ENCODE measurements at regions not wholly inside any gene's neighbourhood (a gene's known extent, or its start where the extent isn't known, plus 50 kb on each side); places are given as distances from the start of the nearest gene placed in this dataset.

DNA sequence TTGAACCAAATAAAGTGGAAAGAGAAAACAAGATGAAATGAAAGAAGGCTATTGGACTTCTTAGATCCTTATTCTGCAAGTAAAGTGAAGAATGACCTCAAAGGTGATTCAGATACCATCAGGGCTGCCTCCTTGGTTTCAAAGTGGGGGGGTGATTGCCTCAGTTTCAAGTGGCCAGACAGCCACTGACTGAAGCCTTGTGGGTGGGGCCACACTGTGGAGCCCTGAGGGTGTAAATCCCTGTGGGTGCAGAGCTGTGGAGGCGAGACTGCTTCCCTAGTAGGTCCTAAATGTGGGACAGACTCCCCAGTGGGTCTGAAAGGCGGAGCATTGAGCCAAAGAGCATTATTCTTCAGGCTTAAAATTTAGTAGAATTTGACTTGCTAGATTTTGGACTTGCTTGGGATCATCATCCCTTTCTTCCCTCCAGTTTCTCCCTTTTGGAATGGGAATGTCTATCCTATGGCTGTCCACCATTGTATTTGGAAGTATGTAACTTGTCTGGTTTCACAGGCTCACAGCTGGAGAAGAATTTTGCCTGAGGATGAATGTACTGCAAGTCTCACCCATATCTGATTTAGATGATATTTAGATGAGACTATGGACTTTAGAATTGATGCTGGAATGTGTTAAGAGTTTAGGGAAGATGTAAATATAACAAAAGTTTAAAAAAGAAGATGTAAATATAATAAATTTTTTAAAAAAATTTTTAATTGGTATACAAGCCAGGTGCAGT lies 71.6 kb upstream of the SOX13 start:
- Histone ChIP-seq H3K23ac (ENCODE audit: low read length) (no peak overlapping the region), H3K18ac (ENCODE audit: low read length) (no peak overlapping the region), H2AK5ac (ENCODE audit: low read length) (no peak overlapping the region), H3K4ac (ENCODE audit: low read depth, low read length) (peak overlapping the region; percentile 60), H3K4me1 (ENCODE audit: control insufficient read depth in 1 of 2, insufficient read depth in 2 of 2, low read length in 2 of 2) (peaks cover 13 to 29% of the 10 kb centered on the region in 2 experiments), H4K91ac (ENCODE audit: low read depth, low read length) (peak overlapping the region; percentile 90), H3K27ac (ENCODE audit: low read depth, low read length) (peak overlapping the region; percentile 96), H3K27me3 (ENCODE audit: insufficient read depth, low read length) (no peaks in the 10 kb centered on the region), H3K9ac (ENCODE audit: low read length) (no peak overlapping the region), H2BK12ac (ENCODE audit: low read length) (peak overlapping the region; percentile 93), H3K14ac (ENCODE audit: low read length) (peak overlapping the region; percentile 70), H3K36me3 (ENCODE audit: control insufficient read depth in 1 of 2, insufficient read depth in 2 of 2, low read length in 2 of 2) (no peaks in the 10 kb centered on the region), H3K9me3 (ENCODE audit: insufficient read depth, low read depth, low read length) (no peaks in the 10 kb centered on the region), H3K4me3 (ENCODE audit: low read depth, low read length) (no peak overlapping the region), H3K4me2 (ENCODE audit: low read length) (peak overlapping the region; percentile 28), H2BK120ac (ENCODE audit: insufficient read depth, low read length, poor library complexity) (peak overlapping the region; percentile 91), H3K79me2 (ENCODE audit: control insufficient read depth, insufficient read depth, low read length, poor library complexity) (peaks cover 2% of the 10 kb centered on the region), H3K79me1 (ENCODE audit: low read length) (peaks cover 30% of the 10 kb centered on the region), H2BK5ac (ENCODE audit: low read depth, low read length, poor library complexity) (peak overlapping the region; percentile 98), H4K8ac (ENCODE audit: low read depth, low read length) (peak overlapping the region; percentile 80), H2AFZ (ENCODE audit: insufficient read depth, low read length, poor library complexity) (peak overlapping the region; percentile 66), H4K12ac (ENCODE audit: low read depth, low read length) (no peak overlapping the region)
- peak; percentile 81 to 98 for DNase-seq
- WGBS (ENCODE audit: extremely low coverage, insufficient coverage, insufficient read length): no CpG with 5 or more reads among the region's 2 CpGs

DNA sequence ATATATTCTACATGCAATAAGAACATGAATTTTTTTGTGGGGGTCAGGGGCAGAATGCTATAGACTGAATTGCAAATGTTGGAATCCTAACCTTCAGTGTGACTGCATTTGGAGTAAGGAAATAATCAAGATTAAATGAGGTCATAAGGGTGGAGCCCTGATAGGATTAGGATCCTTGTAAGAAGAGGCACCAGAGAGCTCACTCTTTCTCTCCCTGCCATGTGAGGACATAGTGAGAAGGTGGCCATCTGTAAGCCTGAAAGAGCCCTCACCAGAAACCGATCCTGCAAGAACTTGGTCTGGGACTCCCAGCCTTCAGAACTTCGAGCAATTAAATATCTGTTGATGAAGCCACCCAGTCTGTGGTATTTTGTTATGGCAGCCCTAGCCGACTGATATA lies 70.3 kb upstream of the SOX13 start:
- no peak overlapping the region for H3K23ac ChIP-seq (ENCODE audit: low read length)
- H3K18ac ChIP-seq (ENCODE audit: low read length): peak overlapping the region; percentile 14
- H2AFZ ChIP-seq (ENCODE audit: insufficient read depth, low read length, poor library complexity): no peak overlapping the region
- peaks cover 2% of the 10 kb centered on the region for H3K79me2 ChIP-seq (ENCODE audit: control insufficient read depth, insufficient read depth, low read length, poor library complexity)
- peaks cover 10 to 17% of the 10 kb centered on the region in 2 experiments for H3K4me1 ChIP-seq (ENCODE audit: control insufficient read depth in 1 of 2, insufficient read depth in 2 of 2, low read length in 2 of 2)
- peak overlapping the region; percentile 82 for H4K8ac ChIP-seq (ENCODE audit: low read depth, low read length)
- H3K9ac ChIP-seq (ENCODE audit: low read length): no peak overlapping the region
- H3K27me3 ChIP-seq (ENCODE audit: insufficient read depth, low read length): no peaks in the 10 kb centered on the region
- peak overlapping the region; percentile 98 for H2BK12ac ChIP-seq (ENCODE audit: low read length)
- no CpG with 5 or more reads among the region's 3 CpGs for WGBS (ENCODE audit: extremely low coverage, insufficient coverage, insufficient read length)
- H3K36me3 ChIP-seq (ENCODE audit: control insufficient read depth in 1 of 2, insufficient read depth in 2 of 2, low read length in 2 of 2): no peaks in the 10 kb centered on the region
- H4K12ac ChIP-seq (ENCODE audit: low read depth, low read length): no peak overlapping the region
- DNase-seq: peak in 1 of 2 donors; percentile 8
- H3K79me1 ChIP-seq (ENCODE audit: low read length): peaks cover 19% of the 10 kb centered on the region
- no peak overlapping the region for H3K4me2 ChIP-seq (ENCODE audit: low read length)
- H2BK5ac ChIP-seq (ENCODE audit: low read depth, low read length, poor library complexity): peak overlapping the region; percentile 50
- H3K4ac ChIP-seq (ENCODE audit: low read depth, low read length): peak overlapping the region; percentile 58
- H3K4me3 ChIP-seq (ENCODE audit: low read depth, low read length): no peak overlapping the region
- H4K91ac ChIP-seq (ENCODE audit: low read depth, low read length): peak overlapping the region; percentile 87
- no peaks in the 10 kb centered on the region for H3K9me3 ChIP-seq (ENCODE audit: insufficient read depth, low read depth, low read length)
- H2AK5ac ChIP-seq (ENCODE audit: low read length): peak overlapping the region; percentile 30
- peak overlapping the region; percentile 74 for H3K14ac ChIP-seq (ENCODE audit: low read length)
- peak overlapping the region; percentile 7 for H3K27ac ChIP-seq (ENCODE audit: low read depth, low read length)
- peak overlapping the region; percentile 86 for H2BK120ac ChIP-seq (ENCODE audit: insufficient read depth, low read length, poor library complexity)

DNA sequence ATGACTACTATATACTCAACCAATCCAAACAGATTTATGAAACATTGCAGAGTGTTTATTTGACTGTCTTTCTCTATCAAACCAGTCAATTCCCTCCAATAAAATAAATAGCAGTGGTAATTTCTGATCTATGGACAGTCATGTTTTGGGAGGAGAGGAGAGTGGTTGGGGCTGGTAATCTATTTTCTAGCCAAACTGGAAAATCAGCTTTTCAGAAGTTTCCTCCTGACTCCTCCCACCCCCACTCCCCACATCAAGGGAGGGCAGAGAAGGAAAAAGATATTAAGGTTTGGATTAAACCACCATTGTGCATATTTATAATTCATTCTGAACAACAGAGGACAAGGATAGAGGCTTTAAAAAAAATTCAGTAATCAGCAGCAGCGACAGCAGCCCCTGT lies 69.4 kb upstream of the SOX13 start:
- Histone ChIP-seq H3K4me3 (ENCODE audit: low read depth, low read length) (no peak overlapping the region), H3K18ac (ENCODE audit: low read length) (no peak overlapping the region), H3K4me1 (ENCODE audit: control insufficient read depth in 1 of 2, insufficient read depth in 2 of 2, low read length in 2 of 2) (peaks cover 10 to 16% of the 10 kb centered on the region in 2 experiments), H3K9me3 (ENCODE audit: insufficient read depth, low read depth, low read length) (no peaks in the 10 kb centered on the region), H3K36me3 (ENCODE audit: control insufficient read depth in 1 of 2, insufficient read depth in 2 of 2, low read length in 2 of 2) (no peaks in the 10 kb centered on the region), H3K27me3 (ENCODE audit: insufficient read depth, low read length) (no peaks in the 10 kb centered on the region), H2BK120ac (ENCODE audit: insufficient read depth, low read length, poor library complexity) (peak overlapping the region; percentile 65), H4K8ac (ENCODE audit: low read depth, low read length) (peak overlapping the region; percentile 15), H2AK5ac (ENCODE audit: low read length) (no peak overlapping the region), H4K12ac (ENCODE audit: low read depth, low read length) (no peak overlapping the region), H3K79me2 (ENCODE audit: control insufficient read depth, insufficient read depth, low read length, poor library complexity) (peaks cover 2% of the 10 kb centered on the region), H3K23ac (ENCODE audit: low read length) (no peak overlapping the region), H3K79me1 (ENCODE audit: low read length) (peaks cover 18% of the 10 kb centered on the region), H4K91ac (ENCODE audit: low read depth, low read length) (peak overlapping the region; percentile 82), H3K9ac (ENCODE audit: low read length) (no peak overlapping the region), H2BK5ac (ENCODE audit: low read depth, low read length, poor library complexity) (no peak overlapping the region), H3K4ac (ENCODE audit: low read depth, low read length) (no peak overlapping the region), H3K14ac (ENCODE audit: low read length) (no peak overlapping the region), H3K27ac (ENCODE audit: low read depth, low read length) (no peak overlapping the region), H3K4me2 (ENCODE audit: low read length) (no peak overlapping the region), H2AFZ (ENCODE audit: insufficient read depth, low read length, poor library complexity) (peak overlapping the region; percentile 61), H2BK12ac (ENCODE audit: low read length) (no peak overlapping the region)
- no CpG with 5 or more reads among the region's 1 CpG for WGBS (ENCODE audit: extremely low coverage, insufficient coverage, insufficient read length)
- DNase-seq: peak in 1 of 2 donors; percentile 64

DNA sequence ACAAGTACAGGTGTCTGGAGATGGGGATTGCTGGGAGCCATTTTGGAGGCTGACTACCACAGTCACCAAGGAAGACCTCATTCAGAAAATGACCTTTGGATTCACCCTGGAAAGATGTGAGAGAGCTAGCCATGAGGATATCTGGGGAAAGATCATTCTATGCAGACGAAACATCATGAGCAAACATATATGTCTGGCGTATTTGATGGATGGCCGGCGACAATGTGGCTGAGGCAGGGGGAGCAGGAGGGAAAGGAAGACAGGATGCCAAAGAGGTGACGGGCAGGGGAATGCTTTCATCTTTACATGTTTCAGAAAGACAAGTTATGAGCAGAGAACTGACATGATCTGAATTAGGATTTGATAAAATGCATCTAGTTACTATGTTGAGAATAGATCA lies 61.5 kb upstream of the SOX13 start:
- no peak overlapping the region for H2AK5ac ChIP-seq (ENCODE audit: low read length)
- no peak overlapping the region for H4K91ac ChIP-seq (ENCODE audit: low read depth, low read length)
- no peaks in the 10 kb centered on the region for H3K4me1 ChIP-seq (ENCODE audit: control insufficient read depth in 1 of 2, insufficient read depth in 2 of 2, low read length in 2 of 2)
- H3K4me3 ChIP-seq (ENCODE audit: low read depth, low read length): no peak overlapping the region
- H3K9ac ChIP-seq (ENCODE audit: low read length): no peak overlapping the region
- no peaks in the 10 kb centered on the region for H3K79me1 ChIP-seq (ENCODE audit: low read length)
- no peak overlapping the region for H3K14ac ChIP-seq (ENCODE audit: low read length)
- H2BK5ac ChIP-seq (ENCODE audit: low read depth, low read length, poor library complexity): no peak overlapping the region
- no peak overlapping the region for H3K18ac ChIP-seq (ENCODE audit: low read length)
- H3K9me3 ChIP-seq (ENCODE audit: insufficient read depth, low read depth, low read length): no peaks in the 10 kb centered on the region
- H3K4me2 ChIP-seq (ENCODE audit: low read length): no peak overlapping the region
- H3K27ac ChIP-seq (ENCODE audit: low read depth, low read length): no peak overlapping the region
- no peak overlapping the region for H4K12ac ChIP-seq (ENCODE audit: low read depth, low read length)
- no peaks in the 10 kb centered on the region for H3K27me3 ChIP-seq (ENCODE audit: insufficient read depth, low read length)
- H3K36me3 ChIP-seq (ENCODE audit: control insufficient read depth in 1 of 2, insufficient read depth in 2 of 2, low read length in 2 of 2): no peaks in the 10 kb centered on the region
- H4K8ac ChIP-seq (ENCODE audit: low read depth, low read length): no peak overlapping the region
- H2BK120ac ChIP-seq (ENCODE audit: insufficient read depth, low read length, poor library complexity): no peak overlapping the region
- no peaks in the 10 kb centered on the region for H3K79me2 ChIP-seq (ENCODE audit: control insufficient read depth, insufficient read depth, low read length, poor library complexity)
- peak in 1 of 2 donors; percentile 28 for DNase-seq
- no peak overlapping the region for H3K23ac ChIP-seq (ENCODE audit: low read length)
- H2AFZ ChIP-seq (ENCODE audit: insufficient read depth, low read length, poor library complexity): no peak overlapping the region
- WGBS (ENCODE audit: extremely low coverage, insufficient coverage, insufficient read length): no CpG with 5 or more reads among the region's 5 CpGs
- no peak overlapping the region for H3K4ac ChIP-seq (ENCODE audit: low read depth, low read length)
- H2BK12ac ChIP-seq (ENCODE audit: low read length): no peak overlapping the region

Data from trophoblast cell (in vitro differentiated cells and primary cell).